GM12878 (cell line): ENCODE measurements at regions not wholly inside any gene's neighbourhood (a gene's known extent, or its start where the extent isn't known, plus 50 kb on each side); places are given as distances from the start of the nearest gene placed in this dataset.

Source experiments
- BACH1 ChIP-seq: fragments of 450-650 bp; IDR thresholded peaks from 2 replicates; pipeline ENCODE4 v1.6.1; 2017; ENCODE audit warnings: mild to moderate bottlenecking, borderline replicate concordance
- CBFB ChIP-seq: IDR thresholded peaks from 2 replicates; pipeline ENCODE4 v1.6.1; 2016; ENCODE audit warnings: antibody characterized with exemption, low read depth
- CHD2 ChIP-seq: IDR thresholded peaks from 2 replicates; pipeline ENCODE4 v1.6.1; 2011; ENCODE audit warnings: low read depth, low read length, improper control_type of control experiment, borderline replicate concordance
- HDAC6 ChIP-seq: fragments of 200-600 bp; sonication (generic); IDR thresholded peaks from one replicate; pipeline ENCODE4 v1.8.0; 2017; ENCODE audit warnings: antibody characterized with exemption; ENCODE audit not compliant: unreplicated experiment
- NFIC ChIP-seq: IDR thresholded peaks from 2 replicates; pipeline ENCODE4 v1.6.1; 2012; ENCODE audit warnings: low read depth, mild to moderate bottlenecking, inconsistent platforms, low read length, moderate library complexity
- NR2F1 ChIP-seq: fragments of 450-650 bp; conservative IDR thresholded peaks from 2 replicates; pipeline ENCODE4 v1.6.1; 2017; ENCODE audit warnings: mild to moderate bottlenecking
- SIN3A ChIP-seq: IDR thresholded peaks from 2 replicates; pipeline ENCODE4 v1.6.1; 2012; ENCODE audit warnings: low read depth, low read length, improper control_type of control experiment
- SPI1 ChIP-seq: IDR thresholded peaks from 2 replicates; pipeline ENCODE4 v1.6.1; 2011; ENCODE audit warnings: low read depth, mild to moderate bottlenecking, low read length, moderate library complexity, borderline replicate concordance; ENCODE audit not compliant: insufficient read depth
- SREBF2 ChIP-seq: IDR thresholded peaks from 2 replicates; pipeline ENCODE4 v1.6.1; 2012; ENCODE audit warnings: mild to moderate bottlenecking, low read length
- YY1 ChIP-seq: IDR thresholded peaks from 2 replicates; pipeline ENCODE4 v1.6.1; 2011; ENCODE audit warnings: low read depth, mild to moderate bottlenecking, low read length
- ZNF274 ChIP-seq: IDR thresholded peaks from one replicate; pipeline ENCODE4 v1.8.0; 2011; ENCODE audit not compliant: insufficient read length, insufficient read depth
- ZNF384 ChIP-seq: IDR thresholded peaks from 2 replicates; pipeline ENCODE4 v1.6.1; 2012; ENCODE audit warnings: low read depth, mild to moderate bottlenecking, low read length, improper control_type of control experiment, borderline replicate concordance
- ZNF622 ChIP-seq: fragments of 450-650 bp; IDR thresholded peaks from 2 replicates; pipeline ENCODE4 v1.6.1; 2017; ENCODE audit warnings: mild to moderate bottlenecking, inconsistent platforms
- TF ChIP-seq, protein P1 (sequence below): IDR thresholded peaks from 2 replicates; pipeline ENCODE4 v1.6.1; 2012; ENCODE audit warnings: mild to moderate bottlenecking, low read depth, low read length
- TF ChIP-seq, protein P2 (sequence below), 3 experiments: IDR thresholded peaks in 2 of 3; conservative IDR thresholded peaks in 1 of 3; 2 replicates each; pipeline ENCODE4 v1.5.1; 2011; ENCODE audit warnings: low read depth in 3 of 3, low read length in 3 of 3, mild to moderate bottlenecking in 3 of 3, control low read depth in 2 of 3, moderate library complexity in 2 of 3, inconsistent platforms in 1 of 3, mixed read lengths in 1 of 3; ENCODE audit not compliant: control insufficient read depth in 2 of 3, insufficient read depth in 1 of 3; ENCODE audit errors: extremely low read depth in 1 of 3
- TF ChIP-seq, protein P3 (sequence below): IDR thresholded peaks from 2 replicates; pipeline ENCODE4 v1.6.1; 2011; ENCODE audit warnings: borderline replicate concordance, low read depth, mild to moderate bottlenecking, moderate library complexity, low read length; ENCODE audit not compliant: insufficient read depth, poor library complexity, severe bottlenecking
- TF ChIP-seq, protein P4 (sequence below): fragments of 450-650 bp; IDR thresholded peaks from 2 replicates; pipeline ENCODE4 v1.6.1; 2016; ENCODE audit warnings: mild to moderate bottlenecking
- TF ChIP-seq, protein P5 (sequence below): fragments of 450-650 bp; formaldehyde crosslinking; IDR thresholded peaks from 2 replicates; pipeline ENCODE4 v1.4.0; 2020; ENCODE audit warnings: mild to moderate bottlenecking, moderate library complexity

DNA sequence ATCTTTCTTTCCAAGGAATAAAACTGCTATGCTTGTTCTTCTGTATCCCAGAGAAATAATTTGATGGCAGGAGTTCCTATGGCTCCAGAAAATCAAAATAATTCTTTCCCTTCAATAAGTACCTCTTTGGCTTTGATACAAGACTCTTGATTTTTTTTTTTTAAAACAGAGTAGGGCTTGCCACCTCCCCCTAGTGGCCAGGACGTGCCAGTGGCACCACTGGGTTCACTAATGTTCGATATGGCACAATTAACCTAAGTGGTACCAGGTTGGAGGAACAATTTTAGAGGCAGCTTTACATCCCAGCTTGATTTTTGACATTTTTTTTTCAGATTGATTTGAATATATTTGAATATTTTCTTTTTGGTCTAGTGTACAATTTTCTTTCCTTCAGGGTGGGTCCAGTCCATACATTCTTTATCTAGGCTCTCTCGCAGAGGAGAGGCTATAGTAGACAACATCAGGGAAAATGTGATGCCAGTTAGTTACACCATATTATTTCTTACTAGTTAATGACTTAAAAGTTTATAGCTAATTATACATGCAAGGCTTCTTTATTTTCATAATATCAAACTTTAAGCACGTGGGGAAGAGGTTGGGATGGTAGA, 330.9 kb downstream of the S1PR1 start (continued):
- TF ChIP-seq, protein P1, sequence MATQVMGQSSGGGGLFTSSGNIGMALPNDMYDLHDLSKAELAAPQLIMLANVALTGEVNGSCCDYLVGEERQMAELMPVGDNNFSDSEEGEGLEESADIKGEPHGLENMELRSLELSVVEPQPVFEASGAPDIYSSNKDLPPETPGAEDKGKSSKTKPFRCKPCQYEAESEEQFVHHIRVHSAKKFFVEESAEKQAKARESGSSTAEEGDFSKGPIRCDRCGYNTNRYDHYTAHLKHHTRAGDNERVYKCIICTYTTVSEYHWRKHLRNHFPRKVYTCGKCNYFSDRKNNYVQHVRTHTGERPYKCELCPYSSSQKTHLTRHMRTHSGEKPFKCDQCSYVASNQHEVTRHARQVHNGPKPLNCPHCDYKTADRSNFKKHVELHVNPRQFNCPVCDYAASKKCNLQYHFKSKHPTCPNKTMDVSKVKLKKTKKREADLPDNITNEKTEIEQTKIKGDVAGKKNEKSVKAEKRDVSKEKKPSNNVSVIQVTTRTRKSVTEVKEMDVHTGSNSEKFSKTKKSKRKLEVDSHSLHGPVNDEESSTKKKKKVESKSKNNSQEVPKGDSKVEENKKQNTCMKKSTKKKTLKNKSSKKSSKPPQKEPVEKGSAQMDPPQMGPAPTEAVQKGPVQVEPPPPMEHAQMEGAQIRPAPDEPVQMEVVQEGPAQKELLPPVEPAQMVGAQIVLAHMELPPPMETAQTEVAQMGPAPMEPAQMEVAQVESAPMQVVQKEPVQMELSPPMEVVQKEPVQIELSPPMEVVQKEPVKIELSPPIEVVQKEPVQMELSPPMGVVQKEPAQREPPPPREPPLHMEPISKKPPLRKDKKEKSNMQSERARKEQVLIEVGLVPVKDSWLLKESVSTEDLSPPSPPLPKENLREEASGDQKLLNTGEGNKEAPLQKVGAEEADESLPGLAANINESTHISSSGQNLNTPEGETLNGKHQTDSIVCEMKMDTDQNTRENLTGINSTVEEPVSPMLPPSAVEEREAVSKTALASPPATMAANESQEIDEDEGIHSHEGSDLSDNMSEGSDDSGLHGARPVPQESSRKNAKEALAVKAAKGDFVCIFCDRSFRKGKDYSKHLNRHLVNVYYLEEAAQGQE = no peak
- TF ChIP-seq, protein P2, sequence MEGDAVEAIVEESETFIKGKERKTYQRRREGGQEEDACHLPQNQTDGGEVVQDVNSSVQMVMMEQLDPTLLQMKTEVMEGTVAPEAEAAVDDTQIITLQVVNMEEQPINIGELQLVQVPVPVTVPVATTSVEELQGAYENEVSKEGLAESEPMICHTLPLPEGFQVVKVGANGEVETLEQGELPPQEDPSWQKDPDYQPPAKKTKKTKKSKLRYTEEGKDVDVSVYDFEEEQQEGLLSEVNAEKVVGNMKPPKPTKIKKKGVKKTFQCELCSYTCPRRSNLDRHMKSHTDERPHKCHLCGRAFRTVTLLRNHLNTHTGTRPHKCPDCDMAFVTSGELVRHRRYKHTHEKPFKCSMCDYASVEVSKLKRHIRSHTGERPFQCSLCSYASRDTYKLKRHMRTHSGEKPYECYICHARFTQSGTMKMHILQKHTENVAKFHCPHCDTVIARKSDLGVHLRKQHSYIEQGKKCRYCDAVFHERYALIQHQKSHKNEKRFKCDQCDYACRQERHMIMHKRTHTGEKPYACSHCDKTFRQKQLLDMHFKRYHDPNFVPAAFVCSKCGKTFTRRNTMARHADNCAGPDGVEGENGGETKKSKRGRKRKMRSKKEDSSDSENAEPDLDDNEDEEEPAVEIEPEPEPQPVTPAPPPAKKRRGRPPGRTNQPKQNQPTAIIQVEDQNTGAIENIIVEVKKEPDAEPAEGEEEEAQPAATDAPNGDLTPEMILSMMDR (IDR thresholded peaks at IDR 0.05 in 2 of 3, conservative IDR thresholded peaks at IDR 0.05 in 1 of 3; ENCODE audit: control insufficient read depth in 2 of 3, extremely low read depth in 1 of 3, insufficient read depth in 1 of 3, low read depth in 3 of 3, low read length in 3 of 3) = peak; percentile 75 to 98 (median 97)
- TF ChIP-seq ZNF622 = no peak
- TF ChIP-seq YY1 = peak; percentile 32; the same call in 1 of the 2 replicates
- no peak for TF ChIP-seq NFIC
- TF ChIP-seq, protein P3, sequence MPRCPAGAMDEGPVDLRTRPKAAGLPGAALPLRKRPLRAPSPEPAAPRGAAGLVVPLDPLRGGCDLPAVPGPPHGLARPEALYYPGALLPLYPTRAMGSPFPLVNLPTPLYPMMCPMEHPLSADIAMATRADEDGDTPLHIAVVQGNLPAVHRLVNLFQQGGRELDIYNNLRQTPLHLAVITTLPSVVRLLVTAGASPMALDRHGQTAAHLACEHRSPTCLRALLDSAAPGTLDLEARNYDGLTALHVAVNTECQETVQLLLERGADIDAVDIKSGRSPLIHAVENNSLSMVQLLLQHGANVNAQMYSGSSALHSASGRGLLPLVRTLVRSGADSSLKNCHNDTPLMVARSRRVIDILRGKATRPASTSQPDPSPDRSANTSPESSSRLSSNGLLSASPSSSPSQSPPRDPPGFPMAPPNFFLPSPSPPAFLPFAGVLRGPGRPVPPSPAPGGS = no peak
- TF ChIP-seq, protein P4, sequence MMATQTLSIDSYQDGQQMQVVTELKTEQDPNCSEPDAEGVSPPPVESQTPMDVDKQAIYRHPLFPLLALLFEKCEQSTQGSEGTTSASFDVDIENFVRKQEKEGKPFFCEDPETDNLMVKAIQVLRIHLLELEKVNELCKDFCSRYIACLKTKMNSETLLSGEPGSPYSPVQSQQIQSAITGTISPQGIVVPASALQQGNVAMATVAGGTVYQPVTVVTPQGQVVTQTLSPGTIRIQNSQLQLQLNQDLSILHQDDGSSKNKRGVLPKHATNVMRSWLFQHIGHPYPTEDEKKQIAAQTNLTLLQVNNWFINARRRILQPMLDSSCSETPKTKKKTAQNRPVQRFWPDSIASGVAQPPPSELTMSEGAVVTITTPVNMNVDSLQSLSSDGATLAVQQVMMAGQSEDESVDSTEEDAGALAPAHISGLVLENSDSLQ = no peak
- peak; percentile 94 for TF ChIP-seq ZNF384
- TF ChIP-seq CBFB = no peak
- TF ChIP-seq BACH1 = no peak
- TF ChIP-seq ZNF274 = no peak
- TF ChIP-seq NR2F1 = no peak
- no peak for TF ChIP-seq CHD2
- TF ChIP-seq, protein P5, sequence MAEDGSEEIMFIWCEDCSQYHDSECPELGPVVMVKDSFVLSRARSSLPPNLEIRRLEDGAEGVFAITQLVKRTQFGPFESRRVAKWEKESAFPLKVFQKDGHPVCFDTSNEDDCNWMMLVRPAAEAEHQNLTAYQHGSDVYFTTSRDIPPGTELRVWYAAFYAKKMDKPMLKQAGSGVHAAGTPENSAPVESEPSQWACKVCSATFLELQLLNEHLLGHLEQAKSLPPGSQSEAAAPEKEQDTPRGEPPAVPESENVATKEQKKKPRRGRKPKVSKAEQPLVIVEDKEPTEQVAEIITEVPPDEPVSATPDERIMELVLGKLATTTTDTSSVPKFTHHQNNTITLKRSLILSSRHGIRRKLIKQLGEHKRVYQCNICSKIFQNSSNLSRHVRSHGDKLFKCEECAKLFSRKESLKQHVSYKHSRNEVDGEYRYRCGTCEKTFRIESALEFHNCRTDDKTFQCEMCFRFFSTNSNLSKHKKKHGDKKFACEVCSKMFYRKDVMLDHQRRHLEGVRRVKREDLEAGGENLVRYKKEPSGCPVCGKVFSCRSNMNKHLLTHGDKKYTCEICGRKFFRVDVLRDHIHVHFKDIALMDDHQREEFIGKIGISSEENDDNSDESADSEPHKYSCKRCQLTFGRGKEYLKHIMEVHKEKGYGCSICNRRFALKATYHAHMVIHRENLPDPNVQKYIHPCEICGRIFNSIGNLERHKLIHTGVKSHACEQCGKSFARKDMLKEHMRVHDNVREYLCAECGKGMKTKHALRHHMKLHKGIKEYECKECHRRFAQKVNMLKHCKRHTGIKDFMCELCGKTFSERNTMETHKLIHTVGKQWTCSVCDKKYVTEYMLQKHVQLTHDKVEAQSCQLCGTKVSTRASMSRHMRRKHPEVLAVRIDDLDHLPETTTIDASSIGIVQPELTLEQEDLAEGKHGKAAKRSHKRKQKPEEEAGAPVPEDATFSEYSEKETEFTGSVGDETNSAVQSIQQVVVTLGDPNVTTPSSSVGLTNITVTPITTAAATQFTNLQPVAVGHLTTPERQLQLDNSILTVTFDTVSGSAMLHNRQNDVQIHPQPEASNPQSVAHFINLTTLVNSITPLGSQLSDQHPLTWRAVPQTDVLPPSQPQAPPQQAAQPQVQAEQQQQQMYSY (CRISPR knock-in tag) = no peak
- TF ChIP-seq SREBF2 = no peak
- TF ChIP-seq HDAC6 = no peak
- TF ChIP-seq SPI1 = no peak
- TF ChIP-seq SIN3A = no peak
- TF ChIP-seq, all 136 proteins: peak for 5
